ENCODE measurements at regions not wholly inside any gene's neighbourhood (a gene's known extent, or its start where the extent isn't known, plus 50 kb on each side); places are given as distances from the start of the nearest gene placed in this dataset.
"Not testable (repeated sequence)": the region's sequence is repeated elsewhere in the genome, so short reads cannot be mapped to it uniquely, and the experiment has no call there.

DNA sequence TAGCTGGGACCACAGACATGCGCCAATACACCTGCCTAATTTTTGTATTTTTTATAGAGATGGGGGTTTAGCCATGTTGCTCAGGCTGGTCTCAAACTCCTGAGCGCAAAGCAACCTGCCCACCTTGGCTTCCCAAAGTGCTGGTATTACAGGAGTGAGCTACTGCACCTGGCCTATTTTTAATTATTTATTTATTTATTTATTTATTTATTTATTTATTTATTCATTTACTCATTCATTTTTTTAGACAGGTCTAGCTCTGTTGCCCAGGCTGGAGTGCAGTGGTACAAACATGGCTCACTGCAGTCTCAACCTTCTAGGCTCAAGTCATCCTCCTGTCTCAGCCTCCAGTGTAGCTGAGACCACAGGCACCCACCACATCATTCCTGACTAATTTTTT is 434.3 kb downstream of the DOK5 start:
- no peak for DNase-seq

DNA sequence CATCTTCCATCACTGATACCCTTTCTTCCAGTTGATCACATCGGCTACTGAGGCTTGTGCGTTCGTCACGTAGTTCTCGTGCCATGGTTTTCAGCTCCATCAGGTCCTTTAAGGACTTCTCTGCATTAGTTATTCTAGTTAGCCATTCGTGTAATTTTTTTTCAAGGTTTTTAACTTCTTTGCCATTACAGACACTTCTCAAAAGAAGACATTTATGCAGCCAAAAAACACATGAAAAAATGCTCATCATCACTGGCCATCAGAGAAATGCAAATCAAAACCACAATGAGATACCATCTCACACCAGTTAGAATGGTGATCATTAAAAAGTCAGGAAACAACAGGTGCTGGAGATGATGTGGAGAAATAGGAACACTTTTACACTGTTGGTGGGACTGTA is 430.7 kb downstream of the DOK5 start:
- not testable (repeated sequence) for DNase-seq

DNA sequence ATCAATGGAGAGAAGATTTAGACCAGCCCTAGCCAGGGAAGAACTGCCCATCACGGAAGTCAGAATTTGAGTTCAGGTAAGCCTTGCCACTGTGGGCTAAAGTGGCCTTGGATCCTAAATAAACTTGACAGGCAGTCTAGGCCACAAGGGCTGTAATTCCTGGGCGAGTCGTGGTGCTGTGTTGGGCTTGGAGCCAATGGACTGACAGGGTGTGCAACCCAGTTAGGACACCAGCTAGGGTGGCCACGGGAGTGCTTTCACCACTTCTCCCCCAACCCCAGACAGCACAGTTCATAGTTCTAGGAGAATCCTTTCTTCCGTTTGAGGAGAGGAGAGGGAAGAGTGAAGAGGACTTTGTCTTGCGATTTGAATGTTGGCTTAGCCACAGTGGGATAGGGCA is 422.4 kb downstream of the DOK5 start:
- DNase-seq, result no peak

DNA sequence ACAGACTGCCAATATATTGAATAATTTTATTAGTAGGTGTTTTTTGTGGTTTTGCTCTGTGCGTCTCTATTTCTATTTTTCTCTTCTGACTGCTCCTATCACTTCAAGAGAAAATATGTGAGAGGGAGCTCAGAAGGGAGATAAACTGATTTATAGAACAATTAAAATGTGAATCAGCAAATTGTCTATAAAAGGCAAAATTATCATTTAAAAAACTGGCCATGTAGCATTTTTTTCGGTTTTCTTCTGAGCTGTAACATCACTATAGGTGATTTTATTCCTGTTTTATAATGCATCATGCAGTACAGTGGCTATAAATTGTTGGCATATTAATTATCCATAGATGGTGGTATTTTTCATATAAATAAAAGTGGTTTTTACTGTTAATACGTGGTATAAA is 416.5 kb downstream of the DOK5 start:
- no peak for DNase-seq

DNA sequence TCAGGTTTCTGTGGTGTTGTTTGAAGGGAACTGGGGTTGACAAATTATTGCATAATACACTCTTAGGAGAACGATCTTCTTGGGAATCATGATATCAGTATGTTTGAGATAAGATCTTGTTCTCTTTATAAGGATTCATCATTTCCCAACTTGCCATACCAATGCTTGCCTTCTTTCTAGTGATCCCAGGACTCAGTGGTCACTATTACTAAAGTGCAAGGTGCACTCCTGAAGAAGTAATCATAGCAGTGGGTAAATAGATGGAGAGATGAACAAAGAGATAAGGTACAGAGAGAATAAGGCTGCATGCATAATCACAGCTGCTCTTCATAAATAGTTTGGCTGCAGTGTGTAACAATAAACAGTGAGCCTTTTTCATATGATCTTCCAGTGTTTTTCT is 404.0 kb downstream of the DOK5 start:
- DNase-seq, result no peak

DNA sequence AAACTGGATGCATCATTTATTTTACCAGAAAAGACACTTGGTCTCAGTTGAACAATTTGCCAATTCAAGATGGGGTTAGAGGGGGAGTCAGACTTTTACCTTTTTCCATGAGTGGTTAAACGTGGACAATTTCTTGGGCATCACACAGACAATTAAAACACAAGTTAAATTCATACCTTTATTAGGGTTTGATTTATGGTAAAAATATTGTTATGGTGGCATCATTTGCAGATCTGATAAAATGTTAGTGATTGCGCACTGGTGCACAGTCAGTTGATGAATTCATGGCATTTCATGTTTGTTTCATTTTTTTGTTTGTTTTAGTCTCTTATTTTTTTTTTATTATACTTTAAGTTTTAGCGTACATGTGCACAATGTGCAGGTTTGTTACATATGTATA is 399.9 kb downstream of the DOK5 start:
- no peak for DNase-seq

DNA sequence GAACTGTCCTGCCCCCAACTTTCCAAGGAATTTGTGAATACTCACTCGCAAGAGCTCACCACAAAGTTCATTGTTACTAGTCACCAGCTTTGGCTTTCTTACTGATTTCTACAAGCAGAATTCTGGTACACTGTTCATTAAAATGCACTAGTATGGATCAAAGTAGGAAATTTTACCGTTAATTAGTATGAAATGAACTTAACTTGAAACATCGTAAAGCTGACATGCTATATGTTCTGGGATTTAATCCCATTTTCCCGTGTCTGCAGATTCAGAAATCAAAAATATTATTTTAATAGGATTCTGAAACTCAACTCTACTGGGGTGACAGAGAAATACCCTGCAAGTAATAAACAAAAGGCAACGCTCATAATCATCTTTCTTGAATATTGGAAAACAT is 399.3 kb downstream of the DOK5 start:
- DNase-seq, result no peak

DNA sequence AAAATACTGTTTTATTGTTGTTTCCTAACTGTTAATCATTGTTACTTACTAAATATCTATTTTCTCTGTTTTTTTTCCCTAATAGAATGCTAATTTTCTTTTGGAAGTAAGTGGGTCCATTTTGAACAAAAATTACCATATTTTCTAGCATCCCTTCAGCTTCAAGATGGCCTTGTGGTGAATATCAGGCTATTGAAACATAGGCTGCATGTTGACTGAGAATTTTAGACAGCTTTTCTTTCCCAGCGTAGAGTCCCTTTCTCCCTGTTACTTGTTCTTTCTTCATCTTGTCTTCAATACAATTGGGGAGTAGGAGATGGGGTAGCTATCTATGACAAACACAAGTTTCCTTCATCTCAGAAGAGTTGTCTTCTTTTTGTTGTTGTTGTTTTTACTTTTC is 397.0 kb downstream of the DOK5 start:
- no peak for DNase-seq

DNA sequence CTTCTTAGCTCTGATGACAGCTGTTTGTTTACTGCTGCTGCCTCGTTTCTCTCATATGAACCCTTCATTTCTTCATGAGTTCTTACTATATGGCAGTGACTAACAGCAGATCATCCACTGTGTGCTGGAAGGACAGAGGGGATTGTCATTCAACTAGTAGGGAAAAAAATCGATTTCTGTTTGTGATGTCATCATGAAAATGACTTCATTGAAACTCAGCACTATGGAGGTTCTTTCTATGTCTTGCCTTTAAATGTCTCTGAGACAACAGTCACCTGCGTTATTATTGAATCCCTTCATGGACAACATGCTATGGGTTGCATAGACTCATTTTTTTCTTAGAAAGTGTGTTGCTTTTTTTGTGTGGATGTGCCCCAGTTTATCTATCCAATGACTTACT is 394.4 kb downstream of the DOK5 start:
- DNase-seq, result no peak

DNA sequence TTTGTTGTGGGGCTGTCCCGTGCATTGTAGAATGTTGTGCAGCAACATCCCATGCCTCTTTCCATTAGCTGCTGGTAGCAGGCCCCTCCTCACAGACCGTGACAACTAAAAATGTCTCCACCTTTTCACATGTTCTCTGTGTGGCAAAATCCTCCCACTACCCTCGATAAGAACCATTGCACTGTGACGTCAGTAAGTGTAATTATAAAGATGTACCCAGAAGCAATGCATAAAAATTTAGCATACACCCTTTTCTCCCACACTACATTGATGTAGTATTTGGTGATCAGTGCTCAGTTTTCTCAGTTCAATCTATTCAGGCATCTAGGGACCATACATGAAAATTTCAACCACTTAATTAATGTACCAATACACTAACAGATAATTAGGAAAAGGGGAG is 389.9 kb downstream of the DOK5 start:
- DNase-seq, result no peak

DNA sequence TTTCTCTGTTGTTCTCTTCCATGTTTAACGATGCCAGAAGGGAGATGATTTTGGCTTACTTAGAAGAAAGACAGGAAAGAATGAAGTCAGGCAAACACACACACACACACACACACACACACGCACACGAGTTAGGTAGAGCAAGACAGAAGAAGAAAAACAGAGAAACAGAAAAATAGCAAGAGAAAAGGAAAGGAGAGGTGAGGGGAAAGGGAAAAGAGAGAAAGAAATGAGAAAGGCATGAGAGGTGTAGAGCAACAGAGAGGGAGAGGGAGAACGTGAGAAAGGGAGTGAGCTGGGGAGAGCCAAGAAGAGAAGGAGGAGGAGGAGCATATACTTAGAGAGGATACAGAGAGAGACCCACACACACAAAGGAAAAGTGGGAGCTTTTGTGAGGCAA is 385.3 kb downstream of the DOK5 start:
- no peak for DNase-seq

DNA sequence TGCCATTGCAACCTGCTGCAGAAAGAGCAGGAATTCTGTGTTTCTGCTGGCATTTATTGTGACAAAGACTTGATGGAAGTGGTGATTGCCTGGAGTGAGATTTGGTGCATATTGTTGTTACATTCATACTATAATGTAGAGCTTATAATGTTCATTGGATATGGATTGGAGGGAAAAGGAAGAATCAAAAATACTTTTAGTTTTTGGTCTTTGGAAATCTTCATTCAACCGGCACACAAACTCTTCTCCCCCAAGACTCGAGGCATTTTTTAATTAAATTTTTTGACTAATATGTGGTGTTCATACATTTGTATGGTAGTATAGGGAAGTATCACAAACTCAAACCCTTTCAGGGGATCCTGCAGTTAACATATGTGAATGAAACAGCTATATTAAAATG is 380.8 kb downstream of the DOK5 start:
- DNase-seq, result no peak

DNA sequence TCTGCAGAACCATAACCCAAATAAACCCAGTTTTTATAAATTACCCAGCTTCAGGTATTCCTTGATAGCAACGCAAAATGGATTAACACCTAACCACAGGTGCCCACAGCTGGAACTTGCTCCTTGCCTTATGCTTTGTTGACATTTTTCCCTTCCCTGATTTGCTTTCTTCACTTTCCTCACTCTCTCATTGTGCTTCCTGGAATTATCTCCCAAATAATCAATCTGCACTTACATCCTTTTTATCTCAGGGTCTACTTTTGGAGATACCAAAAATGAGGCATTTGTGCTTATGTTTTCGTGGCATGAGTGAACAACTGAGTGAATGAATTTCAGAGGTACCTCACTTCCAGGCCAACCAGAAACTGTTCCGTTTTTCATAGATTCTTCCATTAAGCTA is 374.3 kb downstream of the DOK5 start:
- no peak for DNase-seq

DNA sequence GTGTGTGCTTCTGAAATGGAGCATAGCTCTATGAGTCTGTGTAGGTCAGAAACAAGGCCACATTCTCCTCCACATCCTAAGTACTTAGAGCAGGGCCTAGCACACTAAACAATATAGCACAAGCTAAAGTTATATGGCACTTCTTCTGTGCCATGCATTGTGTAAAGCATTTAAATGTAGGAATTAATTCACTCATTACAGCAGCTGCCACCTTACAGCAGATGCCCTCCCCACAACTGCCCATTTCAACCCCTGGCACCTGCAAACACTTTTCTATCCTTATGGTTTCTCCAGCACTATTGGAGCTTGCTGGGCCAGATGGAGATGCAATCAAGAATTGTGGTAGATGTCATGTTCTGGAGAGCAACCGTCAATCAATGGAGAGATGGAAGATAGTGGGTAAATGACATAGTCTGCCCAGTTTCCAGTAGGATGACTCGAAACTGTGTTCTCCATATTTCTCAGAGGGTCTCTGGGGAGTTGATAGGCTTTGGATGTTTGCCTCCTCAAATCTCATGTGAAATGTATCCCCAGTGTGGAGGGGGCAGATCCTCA is 373.7 kb downstream of the DOK5 start:
- DNase-seq, result no peak

DNA sequence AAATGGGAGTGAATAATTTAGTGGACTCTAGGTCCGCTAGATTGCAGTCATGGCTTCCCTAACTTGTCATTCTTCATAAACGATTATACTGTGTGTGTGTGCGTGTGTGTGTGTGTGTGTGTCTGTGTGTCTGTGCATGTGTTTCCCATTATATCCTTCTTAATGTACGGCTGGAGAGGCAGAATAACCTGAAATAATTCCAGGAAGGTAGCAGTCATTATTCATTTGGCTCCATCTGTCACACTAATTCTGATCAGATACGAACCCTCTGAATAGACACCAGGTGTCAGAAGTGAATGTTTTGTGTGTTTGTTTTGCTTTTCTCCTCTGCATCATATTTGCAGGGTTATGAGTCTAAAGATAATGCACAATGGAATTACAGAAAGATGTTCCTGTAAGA is 372.9 kb downstream of the DOK5 start:
- no peak for DNase-seq

DNA sequence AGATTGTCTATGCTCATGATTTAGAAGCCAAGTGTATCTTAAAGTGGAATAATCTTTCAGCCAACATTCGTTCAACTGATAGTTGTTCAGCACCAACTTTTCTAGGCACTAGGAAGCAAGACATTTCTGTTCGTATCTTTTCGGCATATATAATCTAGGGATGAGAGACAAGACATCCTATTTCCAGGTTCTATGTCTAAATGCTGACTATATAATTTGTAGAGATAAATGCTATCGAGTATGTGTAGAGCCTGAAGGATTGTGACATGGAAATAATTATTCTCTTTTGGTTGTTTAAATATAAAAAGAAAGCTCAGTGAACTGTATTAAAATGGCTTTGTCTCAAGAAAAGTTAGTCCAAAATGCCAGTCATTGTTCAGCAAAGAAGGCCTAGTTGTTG is 371.6 kb downstream of the DOK5 start:
- DNase-seq, result no peak

DNA sequence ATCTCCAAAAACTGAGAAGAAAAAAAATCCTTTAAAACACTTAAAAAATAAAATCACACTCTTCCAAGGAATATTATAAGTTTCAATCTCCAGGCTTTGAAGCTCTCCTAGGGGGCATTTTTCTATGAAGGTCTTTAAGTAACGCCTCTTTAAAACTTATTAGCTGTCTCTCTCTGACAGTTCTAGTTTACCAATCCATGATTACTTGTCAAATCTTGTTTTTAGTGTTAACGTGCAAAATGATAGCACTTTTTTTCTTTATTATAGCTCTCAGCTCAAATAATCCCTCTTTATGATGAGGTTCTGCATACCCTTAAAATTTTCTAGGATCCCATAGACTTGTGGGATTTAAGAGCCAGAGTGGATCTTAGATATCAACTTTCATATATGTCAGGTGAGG is 369.0 kb downstream of the DOK5 start:
- DNase-seq, result no peak

DNA sequence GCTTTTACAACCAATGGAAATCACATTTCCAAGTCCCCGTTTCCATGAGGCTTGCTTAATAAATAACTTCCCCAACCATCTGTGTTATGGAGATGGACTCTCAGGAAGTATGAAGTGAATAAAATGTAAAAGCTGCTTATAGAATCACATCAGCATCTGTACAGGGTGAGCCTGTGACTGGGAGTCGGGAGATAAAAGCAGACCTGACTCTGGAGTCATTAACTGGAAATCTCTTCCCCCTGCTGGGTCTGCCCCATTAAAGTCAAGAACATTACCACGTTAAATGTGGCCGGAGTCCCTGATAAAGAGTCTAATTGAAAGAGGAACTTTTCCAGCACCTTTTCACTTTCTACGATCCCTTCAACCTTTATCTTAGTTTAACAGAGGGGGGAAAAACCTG is 368.5 kb downstream of the DOK5 start:
- no peak for DNase-seq

DNA sequence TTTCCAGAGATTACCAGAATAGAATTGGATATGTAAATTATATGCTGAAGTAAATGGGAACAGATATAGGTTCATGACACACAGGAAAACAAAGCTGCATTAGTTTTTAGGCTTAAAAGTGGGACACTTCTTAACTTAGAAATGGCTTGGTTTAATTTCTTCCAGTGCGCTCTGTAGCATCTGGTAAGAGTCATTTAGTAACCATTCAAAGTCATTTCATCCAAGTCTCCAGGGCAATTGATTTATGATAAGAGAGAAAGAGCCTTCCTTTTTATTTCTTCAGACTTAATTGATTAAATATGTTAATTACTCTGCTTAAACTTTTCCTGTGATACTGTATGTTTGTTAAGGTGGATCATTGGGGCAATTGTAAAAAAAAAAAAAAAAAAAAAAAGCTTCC is 368.0 kb downstream of the DOK5 start:
- DNase-seq, result no peak

DNA sequence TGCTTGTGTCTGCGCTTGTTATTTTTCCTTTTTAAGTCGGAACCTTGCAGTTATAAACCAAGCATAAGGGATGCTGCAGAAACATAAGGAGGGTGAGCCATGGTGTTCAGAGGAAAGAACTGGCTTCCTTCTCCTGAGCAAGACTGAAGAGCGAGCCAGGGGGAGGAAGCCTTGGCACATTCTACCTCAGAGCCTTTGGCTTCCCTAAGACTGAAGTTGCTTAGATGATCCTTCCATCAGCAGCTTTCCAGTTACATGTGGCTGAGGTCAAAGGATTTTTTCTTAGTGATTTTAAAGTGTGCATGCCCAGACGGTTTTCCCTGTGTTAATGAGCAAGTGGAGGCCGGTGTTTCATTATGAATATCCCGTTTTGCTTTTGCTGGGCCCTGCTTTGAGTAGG is 363.8 kb downstream of the DOK5 start:
- DNase-seq, result no peak

DNA sequence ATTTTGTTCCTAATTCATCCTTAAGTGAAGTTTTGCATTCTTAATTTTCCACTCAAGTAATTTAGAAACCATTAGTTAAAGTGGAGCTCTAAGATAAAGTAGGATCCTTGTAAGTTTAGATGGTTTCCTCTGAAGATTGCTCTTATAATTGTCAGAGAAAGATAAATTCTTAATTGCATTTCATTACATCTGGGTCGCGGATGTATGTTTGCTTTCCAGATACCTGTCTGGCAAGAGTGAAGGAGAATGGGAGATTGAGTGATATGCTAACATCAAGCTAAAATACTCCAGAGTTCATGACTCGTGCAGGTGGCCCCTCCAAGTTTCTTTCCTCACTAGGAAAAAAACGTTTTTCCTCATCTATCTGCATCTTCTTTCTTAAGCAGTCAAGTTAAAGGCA is 361.8 kb downstream of the DOK5 start:
- no peak for DNase-seq

DNA sequence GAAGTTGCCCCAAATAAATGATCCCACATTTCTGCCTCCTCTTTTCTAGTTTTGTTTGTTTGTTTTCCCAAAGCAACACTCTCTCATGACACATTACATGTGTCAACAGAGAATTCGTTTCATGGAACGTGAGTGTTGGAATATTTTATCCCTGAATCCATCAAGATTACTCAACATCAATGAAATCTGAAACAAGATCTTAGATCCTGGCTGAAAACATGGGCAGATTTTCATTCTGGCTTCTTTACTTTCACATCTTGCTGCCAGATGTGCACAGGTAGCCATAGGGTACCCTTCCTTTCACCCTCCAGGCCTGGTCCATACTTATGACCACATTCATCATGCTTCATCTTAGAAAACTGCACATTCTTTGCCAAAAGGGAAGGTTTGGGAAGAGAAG is 347.0 kb downstream of the DOK5 start:
- no peak for DNase-seq

DNA sequence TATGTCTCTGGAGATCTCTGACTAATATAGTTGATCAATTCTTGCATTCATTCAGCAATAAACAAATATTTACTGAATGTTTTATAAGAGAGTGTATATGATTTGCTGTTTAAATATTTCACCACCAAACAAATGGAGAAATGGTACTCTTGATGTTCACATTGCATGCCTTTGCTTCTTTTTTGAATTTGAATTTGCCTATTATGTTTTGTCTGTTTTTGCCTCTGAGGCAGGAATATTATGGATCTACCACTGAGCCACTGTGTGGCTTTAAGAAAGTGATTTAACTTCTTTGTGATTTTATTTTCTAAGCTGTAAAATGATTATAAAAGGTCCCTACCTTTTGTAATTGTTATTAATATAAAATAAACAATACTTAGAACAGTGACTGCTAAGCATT is 345.0 kb downstream of the DOK5 start:
- DNase-seq, result no peak

DNA sequence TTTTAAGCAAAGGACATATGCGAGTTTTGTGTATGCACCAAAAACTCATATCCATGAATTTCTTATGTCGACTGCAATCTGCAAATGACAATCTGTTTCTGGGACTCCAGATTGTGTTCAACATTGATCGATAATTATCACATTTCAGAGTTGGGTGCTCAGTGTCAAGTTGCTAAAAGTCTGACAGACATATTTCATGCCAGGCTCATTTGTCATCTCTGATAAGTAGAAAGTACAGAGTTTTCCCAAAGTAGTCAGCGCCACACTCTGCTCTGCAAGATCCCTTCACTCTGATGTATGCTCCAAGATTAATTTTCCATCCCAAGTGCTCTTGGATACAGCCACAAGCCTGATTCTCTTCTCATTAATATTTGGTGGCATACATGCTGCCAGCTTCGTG is 331.1 kb downstream of the DOK5 start:
- DNase-seq, result no peak

DNA sequence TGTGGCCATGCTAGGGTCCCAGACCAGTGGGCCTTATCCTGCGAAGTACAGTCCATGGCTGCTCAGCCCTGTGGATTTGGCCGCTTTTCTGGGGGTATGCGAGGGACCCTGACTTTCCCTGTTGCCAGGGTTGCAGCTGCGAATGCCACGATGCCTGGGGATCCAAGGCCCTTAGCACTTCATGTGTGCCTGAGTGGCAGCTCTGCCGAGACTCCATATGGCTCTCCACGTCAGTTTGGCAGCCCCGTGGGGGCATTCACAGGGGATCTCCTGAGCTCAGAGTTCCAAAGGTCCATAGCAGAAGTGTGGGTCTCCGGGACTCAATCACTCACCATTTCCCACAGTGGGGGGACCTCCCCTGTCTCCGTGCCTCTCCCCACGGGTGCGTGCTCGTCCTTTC is 319.5 kb downstream of the DOK5 start:
- DNase-seq, result no peak

DNA sequence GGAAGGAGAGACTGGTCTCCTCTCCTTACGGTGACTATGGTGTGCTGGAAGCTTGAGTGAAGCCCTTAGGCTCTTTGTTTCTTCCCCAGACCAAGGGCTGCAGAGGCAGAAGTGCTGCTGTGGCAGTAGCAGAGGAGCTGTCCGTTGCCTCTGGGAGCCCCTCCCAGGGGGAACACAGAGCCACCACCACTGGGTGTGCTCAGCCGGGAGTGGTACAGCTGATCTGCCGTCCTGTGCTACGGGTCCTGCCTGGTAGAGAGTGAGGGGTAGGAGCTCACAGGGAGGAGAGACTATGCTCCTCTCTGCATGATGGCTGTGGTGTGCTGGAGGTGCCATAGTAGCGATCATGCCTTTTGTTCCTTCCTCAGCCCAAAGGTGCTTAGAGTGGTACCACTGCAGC is 318.7 kb downstream of the DOK5 start:
- no peak for DNase-seq

Measured in suppressor macrophage treated with lipopolysaccharide for 1 hour (primary cell).